HEK293 (cell line): ENCODE measurements at regions not wholly inside any gene's neighbourhood (a gene's known extent, or its start where the extent isn't known, plus 50 kb on each side); places are given as distances from the start of the nearest gene placed in this dataset.

ENCODE experiments used
- CTCF ChIA-PET: fragments of 350-600 bp; formaldehyde crosslinking; extraction: SDS; loops from one replicate; lab custom pipeline; 2021; ENCODE audit warnings: antibody characterized with exemption; lab: Yijun Ruan, JAX
- POLR2A ChIA-PET: fragments of 300-600 bp; formaldehyde crosslinking; extraction: SDS; loops from one replicate; lab custom pipeline; 2020; ENCODE audit warnings: antibody characterized with exemption, inconsistent platforms; lab: Yijun Ruan, JAX
- H3K27ac ChIP-seq: fragments of 200-500 bp; sonication (Bioruptor generic); 2 replicates; pipeline ENCODE4 v1.5.1; 2014; ENCODE audit warnings: low read depth, low read length, control low read depth, inconsistent platforms; ENCODE audit errors: extremely low read depth
- H3K36me3 ChIP-seq, 2 experiments: fragments of 200-500 bp in 1 of 2; sonication (Bioruptor generic) in 1 of 2; 1 replicate in 1 of 2; 2 replicates in 1 of 2; pipeline ENCODE4 v1.5.1; 2014 to 2017; ENCODE audit warnings: inconsistent platforms in 2 of 2, low read length in 2 of 2; ENCODE audit not compliant: control insufficient read depth in 2 of 2, insufficient read depth in 1 of 2
- H3K4me1 ChIP-seq: fragments of 200-500 bp; sonication (Bioruptor generic); 2 replicates; pipeline ENCODE4 v1.5.1; 2014; ENCODE audit warnings: mild to moderate bottlenecking, low read length, inconsistent platforms; ENCODE audit not compliant: control insufficient read depth, insufficient read depth
- H3K4me3 ChIP-seq: 2 replicates; pipeline ENCODE4 v1.5.1; 2011; ENCODE audit warnings: low read depth, mild to moderate bottlenecking, control low read depth, low read length, moderate library complexity
- H3K9me3 ChIP-seq: fragments of 200-500 bp; sonication (Bioruptor generic); 2 replicates; pipeline ENCODE4 v1.5.1; 2014; ENCODE audit warnings: low read depth, low read length, inconsistent platforms; ENCODE audit not compliant: control insufficient read depth, insufficient read depth
- HOXD13 ChIP-seq: sonication (generic); formaldehyde crosslinking; IDR thresholded peaks from 2 replicates; pipeline ENCODE4 v1.8.0; 2022; ENCODE audit warnings: missing genetic modification reagents, borderline replicate concordance
- MEIS1 ChIP-seq: sonication (generic); formaldehyde crosslinking; IDR thresholded peaks from 2 replicates; pipeline ENCODE4 v1.8.1; 2022; ENCODE audit warnings: missing genetic modification reagents, mild to moderate bottlenecking, borderline replicate concordance
- SALL2 ChIP-seq: fragments of 450-650 bp; formaldehyde crosslinking; IDR thresholded peaks from 2 replicates; pipeline ENCODE4 v1.5.0; 2017; ENCODE audit warnings: missing biosample characterization, mild to moderate bottlenecking, missing genetic modification characterization, borderline replicate concordance
- ZBTB20 ChIP-seq: fragments of 450-650 bp; formaldehyde crosslinking; IDR thresholded peaks from 2 replicates; pipeline ENCODE4 v1.5.1; 2016; ENCODE audit warnings: missing biosample characterization, missing genetic modification characterization
- ZFP41 ChIP-seq: fragments of 450-650 bp; formaldehyde crosslinking; IDR thresholded peaks from 2 replicates; pipeline ENCODE4 v1.5.1; 2016; ENCODE audit warnings: missing biosample characterization, missing genetic modification characterization, borderline replicate concordance
- ZNF175 ChIP-seq: fragments of 450-650 bp; formaldehyde crosslinking; IDR thresholded peaks from 2 replicates; pipeline ENCODE4 v1.5.1; 2016; ENCODE audit warnings: missing biosample characterization, missing genetic modification characterization
- ZNF18 ChIP-seq: fragments of 450-650 bp; formaldehyde crosslinking; IDR thresholded peaks from 2 replicates; pipeline ENCODE4 v1.5.1; 2016; ENCODE audit warnings: missing biosample characterization, missing genetic modification characterization
- ZNF223 ChIP-seq: fragments of 450-650 bp; formaldehyde crosslinking; IDR thresholded peaks from 2 replicates; pipeline ENCODE4 v1.5.1; 2016; ENCODE audit warnings: missing biosample characterization, missing genetic modification characterization
- ZNF26 ChIP-seq: fragments of 450-650 bp; formaldehyde crosslinking; IDR thresholded peaks from 2 replicates; pipeline ENCODE4 v1.5.1; 2016; ENCODE audit warnings: missing biosample characterization, missing genetic modification characterization
- ZNF350 ChIP-seq: fragments of 450-650 bp; formaldehyde crosslinking; IDR thresholded peaks from 2 replicates; pipeline ENCODE4 v1.5.0; 2017; ENCODE audit warnings: missing biosample characterization, mild to moderate bottlenecking, missing genetic modification characterization
- ZNF37A ChIP-seq: fragments of 450-650 bp; IDR thresholded peaks from 2 replicates; pipeline ENCODE4 v1.5.1; 2018; ENCODE audit warnings: missing biosample characterization, missing genetic modification characterization
- ZNF404 ChIP-seq: fragments of 450-650 bp; formaldehyde crosslinking; IDR thresholded peaks from 2 replicates; pipeline ENCODE4 v1.5.1; 2017; ENCODE audit warnings: missing biosample characterization, missing genetic modification characterization
- ZNF510 ChIP-seq: fragments of 450-650 bp; formaldehyde crosslinking; IDR thresholded peaks from 2 replicates; pipeline ENCODE4 v1.5.1; 2018; ENCODE audit warnings: mild to moderate bottlenecking, missing genetic modification characterization, missing biosample characterization; ENCODE audit not compliant: insufficient replicate concordance
- ZNF518A ChIP-seq: fragments of 450-650 bp; formaldehyde crosslinking; conservative IDR thresholded peaks from 2 replicates; pipeline ENCODE4 v1.5.1; 2016; ENCODE audit warnings: low read depth, missing biosample characterization, missing genetic modification characterization
- ZNF558 ChIP-seq: fragments of 450-650 bp; formaldehyde crosslinking; IDR thresholded peaks from 2 replicates; pipeline ENCODE4 v1.5.1; 2016; ENCODE audit warnings: missing biosample characterization, missing genetic modification characterization
- ZNF596 ChIP-seq: fragments of 450-650 bp; IDR thresholded peaks from 2 replicates; pipeline ENCODE4 v1.5.0; 2018; ENCODE audit warnings: missing biosample characterization, mild to moderate bottlenecking, missing genetic modification characterization, moderate library complexity
- ZNF626 ChIP-seq: fragments of 450-650 bp; sonication (Bioruptor Pico); formaldehyde crosslinking; IDR thresholded peaks from 2 replicates; pipeline ENCODE4 v1.5.1; 2018; ENCODE audit warnings: missing biosample characterization, missing genetic modification characterization, inconsistent platforms
- ZNF658 ChIP-seq: fragments of 450-650 bp; formaldehyde crosslinking; IDR thresholded peaks from 2 replicates; pipeline ENCODE4; 2016; ENCODE audit warnings: missing biosample characterization, missing genetic modification characterization
- ZNF843 ChIP-seq: fragments of 450-650 bp; formaldehyde crosslinking; IDR thresholded peaks from 2 replicates; pipeline ENCODE4 v1.5.1; 2016; ENCODE audit warnings: missing biosample characterization, missing genetic modification characterization

- no peaks in the 10 kb centered on the region for H3K4me1 ChIP-seq
- no peaks in the 10 kb centered on the region for H3K36me3 ChIP-seq
- H3K9me3 ChIP-seq = no peaks in the 10 kb centered on the region
- H3K27ac ChIP-seq = no peak overlapping the region
- POLR2A ChIA-PET = no interaction called here
- no peak overlapping the region for H3K4me3 ChIP-seq
- CTCF ChIA-PET = no interaction called here
- TF ChIP-seq ZFP41 (tag by site-specific recombination) = no peak
- no peak for TF ChIP-seq ZNF658 (tag by site-specific recombination)
- TF ChIP-seq ZNF596 = no peak
- TF ChIP-seq ZNF510 (tag by site-specific recombination) = no peak
- TF ChIP-seq ZBTB20 = no peak
- no peak for TF ChIP-seq SALL2 (tag by site-specific recombination)
- no peak for TF ChIP-seq ZNF626 (tag by site-specific recombination)
- no peak for TF ChIP-seq ZNF223
- no peak for TF ChIP-seq ZNF26 (tag by site-specific recombination)
- TF ChIP-seq MEIS1 (CRISPR knock-in tag) = no peak
- TF ChIP-seq ZNF843 (tag by site-specific recombination) = no peak
- TF ChIP-seq ZNF18 = no peak
- no peak for TF ChIP-seq ZNF175
- no peak for TF ChIP-seq HOXD13
Measured at GRCh38 chr16:63302811-63303210, 1266.6 kb upstream of the CDH8 start.

GRCh38 chr16:63301349-63301748 lies 1265.1 kb upstream of the CDH8 start:
- Histone ChIP-seq H3K36me3 (no peaks in the 10 kb centered on the region), H3K4me1 (no peaks in the 10 kb centered on the region), H3K4me3 (no peak overlapping the region), H3K9me3 (no peaks in the 10 kb centered on the region), H3K27ac (no peak overlapping the region)
- TF ChIP-seq ZNF350 (tag by site-specific recombination) (no peak), ZNF404 (tag by site-specific recombination) (no peak), ZNF518A (tag by site-specific recombination) (no peak), ZNF37A (tag by site-specific recombination) (no peak), ZNF558 (tag by site-specific recombination) (no peak)
- TF ChIP-seq, all 188 proteins: peak for 0
- ChIA-PET CTCF (no interaction called here), POLR2A (no interaction called here)
